ENCODE measurements at regions not wholly inside any gene's neighbourhood (a gene's known extent, or its start where the extent isn't known, plus 50 kb on each side); places are given as distances from the start of the nearest gene placed in this dataset.
A peak's percentile ranks its signal among the peaks of the same experiment; 100 is the strongest.

GRCh38 chr11:115659061-115659963, 155.1 kb upstream of the CADM1 start:
- H3K4me3 ChIP-seq (ENCODE audit: low read depth in 1 of 3, low read length in 3 of 3), result peak overlapping the region in 2 of 3 donors; percentile 17 to 46
- H3K4me1 ChIP-seq (ENCODE audit: control insufficient read depth in 4 of 4, insufficient read depth in 4 of 4, low read length in 3 of 4), result peaks cover 0 to 12% (median 6%) of the 10 kb centered on the region in 4 donors
- no peaks in the 10 kb centered on the region for H3K36me3 ChIP-seq (ENCODE audit: control insufficient read depth in 4 of 4, insufficient read depth in 3 of 4, low read depth in 1 of 4, low read length in 3 of 4)
- H3K27ac ChIP-seq (ENCODE audit: low read depth in 1 of 2, low read length in 2 of 2), result peak overlapping the region in 1 of 2 donors; percentile 38
- peaks cover 0 to 12% (median 1%) of the 10 kb centered on the region in 4 donors for H3K27me3 ChIP-seq (ENCODE audit: control insufficient read depth in 4 of 4, insufficient read depth in 4 of 4, low read length in 3 of 4)
- WGBS, result 5% methylated on average over 60 of the region's 60 CpGs
- no peak overlapping the region for H3K9ac ChIP-seq (ENCODE audit: low read depth in 1 of 2, low read length in 2 of 2)
- H3K9me3 ChIP-seq (ENCODE audit: control insufficient read depth in 4 of 4, low read length in 3 of 4), result no peaks in the 10 kb centered on the region
- no peak for DNase-seq (ENCODE audit: low spot score)
- peak; percentile 14 for TF ChIP-seq YY1 (IDR thresholded peaks at IDR 0.05)
- TF ChIP-seq JUND (IDR thresholded peaks at IDR 0.05), result no peak
- peak in 1 of 2 donors; percentile 28 for TF ChIP-seq EGR1 (IDR thresholded peaks at IDR 0.05; ENCODE audit: low read depth in 2 of 2)

DNA sequence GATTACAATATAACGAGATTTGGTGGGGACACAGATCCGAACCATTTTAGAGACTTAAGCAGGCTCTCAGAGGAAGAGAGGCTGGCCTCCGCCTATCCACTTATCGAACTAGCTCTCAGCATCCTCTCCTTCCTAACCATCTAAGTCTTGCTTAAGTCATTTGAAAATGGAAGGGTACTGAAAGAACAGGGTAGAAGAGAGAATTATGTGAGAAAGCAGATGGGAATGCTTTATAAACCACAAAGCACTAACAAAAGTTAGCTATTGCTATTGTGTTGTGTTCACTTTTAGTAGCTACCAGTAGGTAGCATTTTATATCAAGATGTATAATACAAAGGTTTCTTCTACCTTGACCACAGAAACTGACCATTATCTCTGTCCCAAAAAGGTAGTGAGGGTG, 153.4 kb upstream of the CADM1 start:
- Histone ChIP-seq H3K27ac (ENCODE audit: low read depth in 1 of 2, low read length in 2 of 2) (no peak overlapping the region), H3K4me3 (ENCODE audit: low read depth in 1 of 3, low read length in 3 of 3) (no peak overlapping the region), H3K36me3 (ENCODE audit: control insufficient read depth in 4 of 4, insufficient read depth in 3 of 4, low read depth in 1 of 4, low read length in 3 of 4) (no peaks in the 10 kb centered on the region), H3K27me3 (ENCODE audit: control insufficient read depth in 4 of 4, insufficient read depth in 4 of 4, low read length in 3 of 4) (peaks cover 0 to 12% (median 1%) of the 10 kb centered on the region in 4 donors), H3K9me3 (ENCODE audit: control insufficient read depth in 4 of 4, low read length in 3 of 4) (no peaks in the 10 kb centered on the region), H3K4me1 (ENCODE audit: control insufficient read depth in 4 of 4, insufficient read depth in 4 of 4, low read length in 3 of 4) (peaks cover 0 to 12% (median 6%) of the 10 kb centered on the region in 4 donors), H3K9ac (ENCODE audit: low read depth in 1 of 2, low read length in 2 of 2) (no peak overlapping the region)
- no peak for TF ChIP-seq FOXA2 (IDR thresholded peaks at IDR 0.05)
- no peak for TF ChIP-seq MAX (IDR thresholded peaks at IDR 0.05)
- TF ChIP-seq, protein P1, sequence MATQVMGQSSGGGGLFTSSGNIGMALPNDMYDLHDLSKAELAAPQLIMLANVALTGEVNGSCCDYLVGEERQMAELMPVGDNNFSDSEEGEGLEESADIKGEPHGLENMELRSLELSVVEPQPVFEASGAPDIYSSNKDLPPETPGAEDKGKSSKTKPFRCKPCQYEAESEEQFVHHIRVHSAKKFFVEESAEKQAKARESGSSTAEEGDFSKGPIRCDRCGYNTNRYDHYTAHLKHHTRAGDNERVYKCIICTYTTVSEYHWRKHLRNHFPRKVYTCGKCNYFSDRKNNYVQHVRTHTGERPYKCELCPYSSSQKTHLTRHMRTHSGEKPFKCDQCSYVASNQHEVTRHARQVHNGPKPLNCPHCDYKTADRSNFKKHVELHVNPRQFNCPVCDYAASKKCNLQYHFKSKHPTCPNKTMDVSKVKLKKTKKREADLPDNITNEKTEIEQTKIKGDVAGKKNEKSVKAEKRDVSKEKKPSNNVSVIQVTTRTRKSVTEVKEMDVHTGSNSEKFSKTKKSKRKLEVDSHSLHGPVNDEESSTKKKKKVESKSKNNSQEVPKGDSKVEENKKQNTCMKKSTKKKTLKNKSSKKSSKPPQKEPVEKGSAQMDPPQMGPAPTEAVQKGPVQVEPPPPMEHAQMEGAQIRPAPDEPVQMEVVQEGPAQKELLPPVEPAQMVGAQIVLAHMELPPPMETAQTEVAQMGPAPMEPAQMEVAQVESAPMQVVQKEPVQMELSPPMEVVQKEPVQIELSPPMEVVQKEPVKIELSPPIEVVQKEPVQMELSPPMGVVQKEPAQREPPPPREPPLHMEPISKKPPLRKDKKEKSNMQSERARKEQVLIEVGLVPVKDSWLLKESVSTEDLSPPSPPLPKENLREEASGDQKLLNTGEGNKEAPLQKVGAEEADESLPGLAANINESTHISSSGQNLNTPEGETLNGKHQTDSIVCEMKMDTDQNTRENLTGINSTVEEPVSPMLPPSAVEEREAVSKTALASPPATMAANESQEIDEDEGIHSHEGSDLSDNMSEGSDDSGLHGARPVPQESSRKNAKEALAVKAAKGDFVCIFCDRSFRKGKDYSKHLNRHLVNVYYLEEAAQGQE (IDR thresholded peaks at IDR 0.05), result no peak
- no peak for TF ChIP-seq TAF1 (conservative IDR thresholded peaks at IDR 0.05)
- TF ChIP-seq HNF4A (conservative IDR thresholded peaks at IDR 0.05), result no peak
- no peak for TF ChIP-seq RAD21 (IDR thresholded peaks at IDR 0.05)
- TF ChIP-seq EGR1 (IDR thresholded peaks at IDR 0.05; ENCODE audit: low read depth in 2 of 2), result no peak
- TF ChIP-seq GABPA (IDR thresholded peaks at IDR 0.05 in 1 of 2, conservative IDR thresholded peaks at IDR 0.05 in 1 of 2), result no peak
- no peak for TF ChIP-seq NR2F2 (IDR thresholded peaks at IDR 0.05)
- TF ChIP-seq HNF4G (IDR thresholded peaks at IDR 0.05), result no peak
- TF ChIP-seq YY1 (IDR thresholded peaks at IDR 0.05), result no peak
- TF ChIP-seq, protein P2, sequence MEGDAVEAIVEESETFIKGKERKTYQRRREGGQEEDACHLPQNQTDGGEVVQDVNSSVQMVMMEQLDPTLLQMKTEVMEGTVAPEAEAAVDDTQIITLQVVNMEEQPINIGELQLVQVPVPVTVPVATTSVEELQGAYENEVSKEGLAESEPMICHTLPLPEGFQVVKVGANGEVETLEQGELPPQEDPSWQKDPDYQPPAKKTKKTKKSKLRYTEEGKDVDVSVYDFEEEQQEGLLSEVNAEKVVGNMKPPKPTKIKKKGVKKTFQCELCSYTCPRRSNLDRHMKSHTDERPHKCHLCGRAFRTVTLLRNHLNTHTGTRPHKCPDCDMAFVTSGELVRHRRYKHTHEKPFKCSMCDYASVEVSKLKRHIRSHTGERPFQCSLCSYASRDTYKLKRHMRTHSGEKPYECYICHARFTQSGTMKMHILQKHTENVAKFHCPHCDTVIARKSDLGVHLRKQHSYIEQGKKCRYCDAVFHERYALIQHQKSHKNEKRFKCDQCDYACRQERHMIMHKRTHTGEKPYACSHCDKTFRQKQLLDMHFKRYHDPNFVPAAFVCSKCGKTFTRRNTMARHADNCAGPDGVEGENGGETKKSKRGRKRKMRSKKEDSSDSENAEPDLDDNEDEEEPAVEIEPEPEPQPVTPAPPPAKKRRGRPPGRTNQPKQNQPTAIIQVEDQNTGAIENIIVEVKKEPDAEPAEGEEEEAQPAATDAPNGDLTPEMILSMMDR (IDR thresholded peaks at IDR 0.05; ENCODE audit: low read depth, low read length, missing input control), result no peak
- TF ChIP-seq, protein P3, sequence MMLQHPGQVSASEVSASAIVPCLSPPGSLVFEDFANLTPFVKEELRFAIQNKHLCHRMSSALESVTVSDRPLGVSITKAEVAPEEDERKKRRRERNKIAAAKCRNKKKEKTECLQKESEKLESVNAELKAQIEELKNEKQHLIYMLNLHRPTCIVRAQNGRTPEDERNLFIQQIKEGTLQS (IDR thresholded peaks at IDR 0.05), result no peak
- no peak for TF ChIP-seq FOXA1 (IDR thresholded peaks at IDR 0.05)
- no peak for TF ChIP-seq RXRA (IDR thresholded peaks at IDR 0.05)
- TF ChIP-seq SP1 (IDR thresholded peaks at IDR 0.05), result no peak
- no peak for TF ChIP-seq ZBTB33 (IDR thresholded peaks at IDR 0.05)
- no peak for DNase-seq (ENCODE audit: low spot score)
- 99% methylated on average over 4 of the region's 4 CpGs for WGBS
